Esophagus muscularis mucosa (tissue), 4 donors: ENCODE measurements at regions not wholly inside any gene's neighbourhood (a gene's known extent, or its start where the extent isn't known, plus 50 kb on each side); places are given as distances from the start of the nearest gene placed in this dataset.
"Not testable (repeated sequence)": the region's sequence is repeated elsewhere in the genome, so short reads cannot be mapped to it uniquely, and the experiment has no call there.

Experiments
- DNase-seq: peaks from one replicate; pipeline ENCODE4 v3.0.0-alpha.2; 2017; ENCODE audit errors: extremely low spot score
- H3K27ac ChIP-seq, 4 donors: fragments of 200-600 bp; sonication (generic); replicated peaks in 1 of 4; 1 replicate in 3 of 4; 2 replicates in 1 of 4; pipeline ENCODE4 v1.5.1; 2016 to 2019; ENCODE audit warnings: mild to moderate bottlenecking in 1 of 4
- H3K27me3 ChIP-seq, 4 donors: fragments of 200-600 bp; sonication (generic); one replicate each; pipeline versions ENCODE4 v1.5.1 to v1.6.0; 2016 to 2019
- H3K36me3 ChIP-seq, 4 donors: fragments of 200-600 bp; sonication (generic); one replicate each; pipeline ENCODE4 v1.5.1; 2016 to 2019
- H3K4me1 ChIP-seq, 4 donors: fragments of 200-600 bp; sonication (generic); one replicate each; pipeline ENCODE4 v1.5.1; 2016 to 2019
- H3K4me3 ChIP-seq, 4 donors: fragments of 200-600 bp; sonication (generic); 1 replicate in 2 of 4; 2 replicates in 2 of 4; pipeline ENCODE4 v1.5.1; 2016 to 2019; ENCODE audit warnings: mild to moderate bottlenecking in 4 of 4, moderate library complexity in 1 of 4
- H3K9me3 ChIP-seq, 4 donors: fragments of 200-600 bp; sonication (generic); 1 replicate in 3 of 4; 2 replicates in 1 of 4; pipeline ENCODE4 v1.5.1; 2016 to 2019
- EP300 ChIP-seq: sonication (generic); formaldehyde crosslinking; IDR thresholded peaks from one replicate; pipeline ENCODE4 v1.6.1; 2017; ENCODE audit warnings: antibody characterized with exemption
- POLR2A ChIP-seq: fragments of 450-650 bp; IDR thresholded peaks from one replicate; pipeline ENCODE4 v1.6.1; 2017; ENCODE audit warnings: antibody characterized with exemption, moderate library complexity, mild to moderate bottlenecking, low read depth
- POLR2AphosphoS5 ChIP-seq, 2 donors: sonication (generic); formaldehyde crosslinking; IDR thresholded peaks; one replicate each; pipeline ENCODE4 v1.6.1; 2017; ENCODE audit warnings: antibody characterized with exemption in 2 of 2
- WGBS: methylation state at CpG from one replicate; pipeline ENCODE4 v1.1.5; 2018; 5-methylcytosine and 5-hydroxymethylcytosine counted together
- intact Hi-C: fragments of 100-400 bp; cut with DNase I; formaldehyde crosslinking; loops from one replicate; pipeline ENCODE4 v1.15.1; 2023
- TF ChIP-seq, protein P1 (sequence below), 3 experiments: fragments of 200-600 bp in 2 of 3; fragments of 450-650 bp in 1 of 3; sonication (generic) in 2 of 3; IDR thresholded peaks; one replicate each; pipeline ENCODE4 v1.5.1; 2017 to 2019; ENCODE audit warnings: antibody characterized with exemption in 3 of 3, mild to moderate bottlenecking in 2 of 3, moderate library complexity in 1 of 3

GRCh38 chr10:130353928-130354572, 217.9 kb downstream of the GLRX3 start:
- Histone ChIP-seq H3K27ac (no peak overlapping the region), H3K9me3 (no peaks in the 10 kb centered on the region), H3K27me3 (peaks cover 0 to 7% (median 0%) of the 10 kb centered on the region in 4 donors), H3K4me3 (no peak overlapping the region), H3K4me1 (no peaks in the 10 kb centered on the region), H3K36me3 (no peaks in the 10 kb centered on the region)
- 78% methylated on average over 10 of the region's 10 CpGs for WGBS
- no peak for TF ChIP-seq POLR2AphosphoS5 (IDR thresholded peaks at IDR 0.05)
- TF ChIP-seq, protein P1, sequence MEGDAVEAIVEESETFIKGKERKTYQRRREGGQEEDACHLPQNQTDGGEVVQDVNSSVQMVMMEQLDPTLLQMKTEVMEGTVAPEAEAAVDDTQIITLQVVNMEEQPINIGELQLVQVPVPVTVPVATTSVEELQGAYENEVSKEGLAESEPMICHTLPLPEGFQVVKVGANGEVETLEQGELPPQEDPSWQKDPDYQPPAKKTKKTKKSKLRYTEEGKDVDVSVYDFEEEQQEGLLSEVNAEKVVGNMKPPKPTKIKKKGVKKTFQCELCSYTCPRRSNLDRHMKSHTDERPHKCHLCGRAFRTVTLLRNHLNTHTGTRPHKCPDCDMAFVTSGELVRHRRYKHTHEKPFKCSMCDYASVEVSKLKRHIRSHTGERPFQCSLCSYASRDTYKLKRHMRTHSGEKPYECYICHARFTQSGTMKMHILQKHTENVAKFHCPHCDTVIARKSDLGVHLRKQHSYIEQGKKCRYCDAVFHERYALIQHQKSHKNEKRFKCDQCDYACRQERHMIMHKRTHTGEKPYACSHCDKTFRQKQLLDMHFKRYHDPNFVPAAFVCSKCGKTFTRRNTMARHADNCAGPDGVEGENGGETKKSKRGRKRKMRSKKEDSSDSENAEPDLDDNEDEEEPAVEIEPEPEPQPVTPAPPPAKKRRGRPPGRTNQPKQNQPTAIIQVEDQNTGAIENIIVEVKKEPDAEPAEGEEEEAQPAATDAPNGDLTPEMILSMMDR (IDR thresholded peaks at IDR 0.05) = no peak
- no peak for TF ChIP-seq POLR2A
- no peak for TF ChIP-seq EP300
- DNase-seq = no peak
- intact Hi-C loops = no loop called here

DNA sequence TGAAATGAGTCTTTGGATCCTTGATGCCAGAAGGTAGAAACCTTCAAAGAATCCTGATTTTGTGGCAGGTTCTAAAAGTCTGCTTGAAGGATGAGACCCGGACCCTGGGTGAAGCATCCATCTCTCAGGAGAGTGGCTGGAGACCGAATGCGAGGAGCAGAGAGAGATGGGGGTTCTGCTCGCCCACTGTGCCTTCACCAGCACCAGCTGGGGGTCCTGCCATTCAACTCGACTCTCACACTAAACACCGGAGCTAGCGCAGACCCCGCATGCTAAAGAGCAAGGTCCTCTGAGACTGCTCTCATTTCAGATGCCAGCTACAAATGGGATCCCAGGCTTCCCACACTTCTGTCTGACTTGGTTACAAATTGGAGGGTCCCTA, 218.4 kb downstream of the GLRX3 start:
- H3K27ac ChIP-seq = no peak overlapping the region
- no peak for DNase-seq
- H3K4me1 ChIP-seq = no peaks in the 10 kb centered on the region
- no peaks in the 10 kb centered on the region for H3K9me3 ChIP-seq
- no peak overlapping the region for H3K4me3 ChIP-seq
- H3K36me3 ChIP-seq = no peaks in the 10 kb centered on the region
- peaks cover 0 to 7% (median 0%) of the 10 kb centered on the region in 4 donors for H3K27me3 ChIP-seq
- intact Hi-C loops = no loop called here
- TF ChIP-seq, protein P1 (IDR thresholded peaks at IDR 0.05) = no peak
- TF ChIP-seq EP300 = no peak
- TF ChIP-seq POLR2AphosphoS5 (IDR thresholded peaks at IDR 0.05) = no peak
- no peak for TF ChIP-seq POLR2A
- WGBS = 91% methylated on average over 8 of the region's 8 CpGs

DNA sequence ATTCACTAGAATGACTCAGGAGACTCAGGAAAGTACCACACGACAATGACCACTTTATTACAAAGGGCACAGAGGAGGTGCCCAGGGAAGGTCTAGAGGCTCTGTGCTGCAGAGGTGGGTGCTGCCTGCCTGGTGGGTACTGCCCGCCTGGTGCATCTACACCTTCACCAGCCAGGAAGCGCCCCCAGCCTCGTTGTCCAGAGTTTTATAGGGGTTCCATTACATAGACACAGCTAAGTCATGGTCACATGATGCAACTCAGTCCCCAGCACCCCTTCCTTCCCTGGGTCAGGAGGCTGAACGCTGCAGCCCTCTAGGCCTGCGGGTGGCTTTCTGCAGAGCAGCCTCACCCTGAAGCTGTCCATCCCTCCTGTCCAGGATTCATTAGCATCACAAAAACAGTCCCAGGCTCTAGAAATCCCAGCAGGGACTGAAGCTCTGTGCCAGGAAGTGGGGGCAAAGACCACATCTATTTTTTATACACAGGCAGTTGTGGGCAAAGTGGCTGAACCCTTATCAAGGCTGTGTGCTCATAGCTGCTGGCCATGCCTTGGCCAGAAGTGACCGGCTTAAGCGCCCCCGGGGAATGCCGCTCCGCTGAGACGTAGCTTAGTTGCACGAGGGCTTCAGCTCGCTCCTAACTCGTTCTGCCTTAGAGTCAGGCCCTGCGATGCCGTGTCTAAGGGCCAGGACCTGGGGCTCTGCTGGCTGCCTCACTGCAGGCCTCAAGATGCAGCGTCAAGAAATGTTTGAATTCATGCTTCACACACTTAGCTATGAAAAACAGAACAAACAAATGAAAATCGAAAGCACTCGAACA, 219.0 kb downstream of the GLRX3 start:
- Histone ChIP-seq H3K4me1 (no peaks in the 10 kb centered on the region), H3K9me3 (no peaks in the 10 kb centered on the region), H3K27ac (no peak overlapping the region), H3K4me3 (no peak overlapping the region), H3K36me3 (no peaks in the 10 kb centered on the region), H3K27me3 (peaks cover 0 to 7% (median 0%) of the 10 kb centered on the region in 4 donors)
- DNase-seq = no peak
- 86% methylated on average over 12 of the region's 20 CpGs for WGBS
- TF ChIP-seq POLR2AphosphoS5 (IDR thresholded peaks at IDR 0.05) = no peak
- no peak for TF ChIP-seq EP300
- no peak for TF ChIP-seq POLR2A
- TF ChIP-seq, protein P1 (IDR thresholded peaks at IDR 0.05) = no peak
- intact Hi-C loops = no loop called here

GRCh38 chr10:130356429-130356828, 220.2 kb downstream of the GLRX3 start:
- WGBS = 88% methylated on average over 23 of the region's 23 CpGs
- H3K9me3 ChIP-seq, H3K4me3 ChIP-seq, H3K4me1 ChIP-seq, DNase-seq, H3K36me3 ChIP-seq, intact Hi-C loops, H3K27ac ChIP-seq: not testable (repeated sequence)
- H3K27me3 ChIP-seq = peaks cover 0 to 14% (median 0%) of the 10 kb centered on the region in 4 donors

DNA sequence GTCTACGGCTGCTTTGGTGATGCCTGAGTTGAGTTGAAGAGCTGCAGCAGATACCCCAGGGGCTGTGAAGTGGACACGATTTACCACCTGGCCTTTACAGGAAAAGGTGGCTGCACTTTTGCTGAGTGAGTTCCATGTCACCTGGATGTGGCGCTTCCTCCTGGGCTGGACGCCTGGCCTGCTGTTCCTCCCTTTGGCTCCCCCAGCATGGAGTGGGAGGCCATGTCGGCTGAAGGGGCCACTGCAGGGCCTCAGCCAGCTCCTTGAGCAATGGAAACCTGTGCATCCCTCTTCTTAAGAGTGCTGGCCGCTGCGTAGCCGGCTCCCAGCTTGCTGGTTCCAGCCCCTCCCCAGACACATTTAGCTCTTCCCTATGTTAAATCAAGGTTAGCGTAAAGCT, 221.0 kb downstream of the GLRX3 start:
- H3K9me3 ChIP-seq = no peaks in the 10 kb centered on the region
- 89% methylated on average over 7 of the region's 9 CpGs for WGBS
- H3K36me3 ChIP-seq = no peaks in the 10 kb centered on the region
- H3K4me3 ChIP-seq = no peak overlapping the region
- H3K27me3 ChIP-seq = peaks cover 0 to 15% (median 0%) of the 10 kb centered on the region in 4 donors
- no peak for DNase-seq
- TF ChIP-seq POLR2A (no peak), EP300 (no peak)
- peaks cover 0 to 6% (median 0%) of the 10 kb centered on the region in 4 donors for H3K4me1 ChIP-seq
- no peak overlapping the region for H3K27ac ChIP-seq
- intact Hi-C loops = no loop called here
